GM19351 (cell line): ENCODE measurements at regions not wholly inside any gene's neighbourhood (a gene's known extent, or its start where the extent isn't known, plus 50 kb on each side); places are given as distances from the start of the nearest gene placed in this dataset.
A peak's percentile ranks its signal among the peaks of the same experiment; 100 is the strongest.

ENCODE experiments used
- ATAC-seq: cut with Tn5 transposase; IDR thresholded peaks from one replicate; pipeline ENCODE4 v1.9.1; 2021; ENCODE audit warnings: mild to moderate bottlenecking, moderate library complexity; ENCODE audit not compliant: unreplicated experiment

DNA sequence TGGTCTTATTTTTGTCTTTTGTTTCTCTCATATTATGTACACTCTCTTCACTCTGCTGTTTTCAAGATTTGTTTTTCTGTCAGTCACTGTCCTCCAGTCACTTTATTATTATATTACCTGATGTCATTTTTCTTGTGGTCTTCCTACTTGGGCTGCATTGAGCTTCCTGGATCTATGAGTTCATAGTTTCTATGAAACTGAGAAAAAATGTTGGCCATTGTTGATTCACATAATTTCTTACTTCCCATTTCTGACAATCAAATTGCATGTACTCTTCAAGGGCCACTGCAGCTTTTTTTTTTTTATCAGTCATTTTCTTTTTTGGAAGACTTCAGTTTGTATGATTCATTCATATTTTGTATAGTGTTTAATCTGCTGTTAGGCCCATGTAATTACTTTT lies 1180.6 kb upstream of the GBE1 start:
- ATAC-seq: peak; percentile 57

DNA sequence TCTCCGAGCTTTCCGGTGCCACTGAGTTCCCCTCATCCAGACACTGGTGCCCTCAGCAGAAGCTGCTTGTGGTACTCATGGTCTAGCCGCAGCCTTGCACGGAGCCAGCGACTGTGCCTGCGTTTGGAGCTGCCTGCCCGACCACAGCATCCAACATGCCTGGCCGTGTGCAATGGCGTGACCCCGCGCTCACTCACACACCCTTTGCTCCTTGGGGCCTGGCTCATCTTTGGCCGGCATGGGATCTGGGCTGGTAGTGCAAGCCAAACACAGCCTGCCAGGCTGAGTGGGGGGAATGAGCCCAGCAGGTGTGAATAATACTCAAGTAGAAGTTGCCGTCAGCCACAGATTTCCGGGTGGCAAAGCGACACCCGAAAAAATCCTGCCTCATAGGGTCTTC lies 1178.7 kb upstream of the GBE1 start:
- no peak for ATAC-seq

DNA sequence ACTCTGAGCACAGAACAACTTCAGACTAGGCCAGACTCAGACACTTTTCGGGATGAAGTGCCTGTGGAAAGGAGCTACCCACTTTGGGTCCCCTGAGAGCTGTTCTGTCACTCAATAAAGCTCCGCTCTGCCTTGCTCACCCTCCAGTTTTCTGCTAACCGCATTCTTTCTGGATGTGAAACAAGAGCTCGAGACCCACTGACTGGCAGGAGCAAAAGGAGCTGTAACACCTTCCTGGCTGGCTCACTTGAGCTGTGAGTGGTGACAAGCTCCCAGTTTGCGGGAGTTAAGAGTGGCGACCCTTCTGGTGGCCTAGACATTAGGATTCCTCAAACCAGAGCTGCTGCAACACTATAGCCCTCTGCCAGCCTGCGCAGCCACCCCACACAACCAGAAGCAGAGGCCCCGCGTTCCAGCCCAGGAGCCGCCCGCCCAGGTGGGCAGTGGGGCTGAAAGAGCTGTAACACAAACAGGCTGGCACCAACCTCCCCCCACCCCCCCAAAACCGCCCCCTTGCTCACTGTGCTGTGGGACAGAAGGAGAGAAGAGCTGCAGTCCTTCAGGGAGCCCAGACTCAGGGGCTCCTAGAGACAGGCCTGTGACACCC lies 1178.1 kb upstream of the GBE1 start:
- ATAC-seq: no peak

DNA sequence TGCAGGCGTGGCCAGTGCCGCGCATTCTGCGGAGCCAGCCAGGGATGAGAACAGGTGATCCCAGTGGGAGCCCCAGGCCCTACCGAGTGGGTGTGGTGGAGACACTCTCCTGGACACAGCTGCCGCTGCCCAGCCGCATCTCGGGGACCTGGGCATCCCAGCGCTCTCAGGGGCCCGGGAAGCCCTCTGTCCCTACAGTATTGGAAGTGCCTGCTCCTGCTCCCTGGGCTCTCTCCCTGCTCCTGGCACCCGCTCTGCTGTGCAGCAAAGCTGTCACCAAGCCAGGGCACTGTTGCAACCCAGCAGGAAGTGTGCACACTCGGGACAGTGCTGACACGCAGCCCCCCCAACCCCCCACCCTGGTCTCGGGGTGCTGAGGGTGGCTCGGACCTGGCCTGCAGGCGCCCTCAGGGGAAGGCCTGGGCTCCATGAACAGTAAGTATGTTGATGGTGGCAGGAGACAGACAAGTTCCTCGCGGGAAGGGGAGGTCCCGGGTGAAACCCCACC lies 1177.4 kb upstream of the GBE1 start:
- no peak for ATAC-seq

DNA sequence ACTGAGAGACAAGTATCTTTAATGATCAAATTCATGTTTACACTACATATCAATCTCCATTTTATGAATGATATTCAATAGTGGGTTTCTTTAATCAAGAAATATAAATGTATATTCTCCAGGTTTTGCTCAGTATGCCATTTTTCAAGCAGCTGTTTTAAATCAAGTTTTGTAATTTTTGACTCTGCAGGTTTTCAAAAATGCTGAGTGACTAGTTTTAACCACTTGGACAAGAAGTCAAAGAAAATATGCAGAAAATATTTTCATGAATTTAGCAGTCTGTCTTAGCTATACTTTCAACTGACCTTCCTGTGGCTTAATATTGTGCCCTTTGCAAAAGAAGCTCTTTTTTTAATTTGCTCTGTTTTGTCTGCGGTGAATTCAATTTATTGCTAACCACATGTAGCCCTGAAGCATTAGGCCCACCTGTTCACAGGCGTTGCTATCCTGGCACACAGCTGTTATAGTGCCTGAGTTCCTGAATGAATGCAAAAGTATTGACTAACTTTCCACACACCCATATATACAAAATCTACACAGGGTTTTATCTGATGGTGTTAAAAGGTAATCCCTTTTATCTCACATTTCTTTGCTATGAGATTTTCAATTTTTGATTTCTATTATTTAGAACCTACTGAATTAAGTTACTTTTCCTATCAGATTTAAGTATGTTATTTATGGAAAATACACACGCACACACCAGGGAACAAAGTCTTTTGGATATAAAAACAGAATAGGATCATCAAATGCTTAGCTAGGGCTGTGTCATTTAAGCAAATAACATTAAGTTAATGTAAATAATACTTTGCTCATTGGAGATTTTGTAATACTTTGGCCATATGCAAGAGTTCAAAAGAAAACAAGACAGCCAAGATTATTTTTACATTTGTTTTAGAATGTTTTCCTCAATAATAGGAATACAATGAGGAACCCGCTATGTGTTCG lies 1166.1 kb upstream of the GBE1 start:
- no peak for ATAC-seq

DNA sequence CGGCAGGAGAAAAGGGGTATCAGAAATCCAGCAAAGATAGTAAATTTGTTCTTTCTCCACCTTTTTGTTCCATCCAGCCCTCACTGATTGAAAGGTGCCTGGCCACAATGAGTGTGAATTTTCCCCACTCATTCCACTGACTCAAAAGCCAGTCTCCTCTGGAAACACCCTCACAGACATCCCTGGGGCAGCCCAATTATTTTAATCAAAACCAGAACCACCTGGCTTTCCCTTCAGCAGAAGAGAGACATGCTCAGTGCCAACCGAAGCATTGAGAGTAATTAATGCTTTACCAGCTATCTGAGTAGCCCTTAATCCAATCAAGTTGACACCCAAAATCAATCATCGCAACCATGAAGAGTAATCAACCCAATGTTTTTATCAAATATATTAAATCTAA lies 1129.6 kb upstream of the GBE1 start:
- ATAC-seq: no peak

DNA sequence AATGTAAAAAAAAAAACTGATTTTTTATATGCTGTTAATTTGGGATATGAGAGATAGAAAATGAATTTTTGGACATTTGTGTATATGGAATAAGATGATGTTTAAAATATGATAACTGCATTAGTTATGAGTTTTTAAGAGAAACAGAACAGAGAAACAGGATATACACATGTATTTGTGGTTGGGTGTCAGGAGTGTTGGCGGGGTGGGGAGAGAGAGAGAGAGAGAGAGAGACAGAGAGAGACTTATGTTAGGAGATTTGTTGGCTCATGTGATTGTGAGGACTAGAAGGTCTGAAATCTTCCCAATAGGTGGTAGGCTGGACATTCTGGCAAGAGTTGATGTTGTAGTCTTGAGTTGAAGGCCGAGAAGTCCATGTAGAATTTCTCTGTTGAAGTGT lies 1121.6 kb upstream of the GBE1 start:
- ATAC-seq: no peak

DNA sequence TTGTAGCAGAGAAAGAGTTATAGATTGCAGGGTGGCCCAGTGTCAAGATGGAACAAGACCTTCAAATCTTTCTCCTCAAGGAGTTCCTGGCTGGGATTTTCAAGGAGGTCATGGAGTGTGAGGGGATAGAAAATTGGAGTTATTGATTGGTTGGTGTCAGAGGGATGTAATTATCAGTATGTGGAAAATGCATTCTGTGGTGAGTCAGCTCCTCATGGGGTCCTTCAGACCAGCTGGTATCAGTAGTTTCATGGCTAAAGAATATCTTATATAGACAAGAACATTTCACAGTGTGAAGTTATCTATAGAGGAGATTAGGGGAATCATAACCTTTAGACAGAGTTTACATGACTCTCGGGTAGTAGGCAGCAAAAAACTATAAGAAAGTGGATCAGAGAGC lies 1114.0 kb upstream of the GBE1 start:
- no peak for ATAC-seq

DNA sequence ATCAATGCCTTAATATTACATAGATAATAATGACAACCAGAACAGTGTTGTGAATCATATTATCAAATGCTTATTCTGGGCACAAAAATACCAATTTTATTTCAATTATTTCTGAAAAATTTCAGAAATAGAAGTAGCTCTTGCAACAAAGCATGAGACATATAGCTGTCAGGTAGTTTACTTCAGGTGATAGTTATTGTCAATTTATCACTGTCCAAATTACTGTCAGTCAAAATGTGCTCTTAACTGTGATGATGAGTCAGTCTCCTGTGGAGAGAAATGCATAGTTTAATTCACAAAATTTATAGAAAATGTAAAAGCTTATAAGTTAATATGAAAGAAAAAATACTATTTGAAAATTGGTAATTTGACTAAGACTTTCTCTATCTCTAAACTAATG lies 1078.4 kb upstream of the GBE1 start:
- ATAC-seq: no peak

DNA sequence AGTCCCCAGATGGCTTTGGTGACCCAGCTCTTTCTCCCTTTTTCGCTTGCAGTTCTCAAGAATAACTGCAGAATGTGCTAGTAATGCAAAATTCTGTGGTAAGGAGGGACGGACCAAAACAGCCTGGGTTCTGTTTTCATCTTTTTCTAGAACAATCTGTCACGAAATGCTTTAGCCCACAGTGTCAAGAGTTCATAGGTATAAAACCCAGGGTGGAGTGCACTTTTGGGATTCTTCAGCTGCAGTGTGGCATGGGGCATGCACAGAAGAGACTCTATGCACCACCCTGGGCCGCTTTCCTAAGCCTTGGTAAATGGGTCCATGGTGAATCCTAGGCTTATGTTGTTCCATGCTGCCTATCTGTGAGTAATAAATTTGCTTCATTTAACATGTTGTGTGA lies 1072.7 kb upstream of the GBE1 start:
- ATAC-seq: no peak

DNA sequence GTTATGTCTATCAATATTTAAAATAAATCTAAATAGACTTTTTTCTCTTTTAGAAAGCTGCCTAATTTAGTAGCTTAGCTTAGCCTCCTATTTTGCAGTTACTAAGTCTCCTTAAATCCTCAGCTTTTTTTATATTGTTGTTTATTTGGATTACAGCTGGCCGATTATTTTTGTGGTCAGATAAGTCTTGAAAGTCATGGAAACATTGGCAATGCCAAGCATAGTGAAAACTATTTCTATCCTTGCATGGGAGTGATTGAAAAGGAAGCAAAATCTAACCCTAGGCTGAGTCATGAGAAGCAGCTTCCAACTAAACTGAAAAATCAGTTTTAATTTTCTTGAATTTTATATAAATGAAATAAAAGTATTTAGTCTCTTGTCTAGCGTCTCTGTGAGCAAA lies 1063.0 kb upstream of the GBE1 start:
- ATAC-seq: no peak

DNA sequence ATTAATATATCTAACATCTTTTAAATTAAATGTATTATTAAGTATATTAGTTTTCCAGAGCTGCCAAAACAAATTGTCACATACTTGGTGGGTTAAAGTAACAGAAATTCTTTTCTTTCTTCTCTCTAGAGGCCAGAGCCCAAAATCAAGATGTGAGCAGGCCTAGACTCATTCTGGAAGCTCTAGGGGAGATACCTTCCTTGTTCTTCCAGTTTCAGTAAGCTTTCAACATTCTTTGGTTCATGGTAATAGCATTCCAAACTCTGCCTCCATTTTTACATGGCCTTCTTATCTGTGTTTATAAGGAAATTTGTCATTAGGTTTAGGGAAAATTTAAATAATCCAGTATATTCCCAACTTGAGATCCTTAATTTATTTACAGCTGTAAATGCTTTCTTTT lies 1054.6 kb upstream of the GBE1 start:
- no peak for ATAC-seq

DNA sequence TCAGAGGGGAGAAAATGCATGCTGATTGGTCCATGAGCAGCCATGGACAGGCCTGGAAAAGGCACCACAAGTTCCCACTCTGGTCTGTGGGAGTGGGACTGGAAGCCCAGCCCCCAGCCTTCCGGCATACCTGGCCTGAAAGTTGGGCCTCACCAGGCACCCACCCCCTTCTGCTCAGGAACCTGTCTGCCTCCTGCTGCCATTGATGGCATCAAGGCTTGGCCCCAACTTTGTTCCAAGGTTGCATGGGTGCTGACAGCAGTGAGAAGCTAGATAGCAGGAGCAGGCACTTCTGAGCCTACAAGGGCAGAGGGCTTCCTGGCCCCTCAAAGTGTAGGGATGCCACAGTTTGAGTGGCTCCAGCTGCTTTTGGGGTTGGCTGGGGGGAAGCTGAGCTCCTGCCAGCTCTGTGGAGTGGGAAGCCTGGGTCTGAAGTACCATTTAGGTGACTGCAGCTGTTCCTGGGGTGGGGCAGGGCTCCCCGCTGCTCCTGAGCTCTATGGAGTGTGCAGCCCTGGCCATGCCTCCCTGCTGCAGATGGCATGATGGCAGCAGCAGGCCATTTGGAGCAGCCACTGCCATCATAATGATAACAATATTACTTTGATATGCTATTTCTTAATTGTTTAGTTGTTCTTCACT lies 1054.1 kb upstream of the GBE1 start:
- ATAC-seq: no peak

DNA sequence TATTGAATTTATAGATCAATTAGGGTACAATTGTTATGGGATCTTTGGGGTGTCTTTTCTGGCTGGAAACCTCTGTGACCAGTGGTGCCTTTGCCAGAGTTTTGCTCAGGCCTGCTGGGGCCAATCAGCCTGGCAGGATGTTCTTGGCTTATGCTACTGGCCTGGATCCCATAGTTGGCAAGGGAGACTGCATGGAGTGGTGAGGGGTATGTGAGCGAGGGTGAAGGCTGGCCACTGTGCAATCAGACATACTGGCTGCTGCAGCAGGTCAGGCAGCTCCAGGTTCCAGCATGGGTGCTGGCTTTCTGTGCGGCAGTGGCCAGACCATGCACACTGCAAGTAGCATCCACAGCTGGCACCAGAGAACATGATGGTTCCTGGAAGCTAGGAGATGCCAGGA lies 1053.2 kb upstream of the GBE1 start:
- ATAC-seq: no peak

DNA sequence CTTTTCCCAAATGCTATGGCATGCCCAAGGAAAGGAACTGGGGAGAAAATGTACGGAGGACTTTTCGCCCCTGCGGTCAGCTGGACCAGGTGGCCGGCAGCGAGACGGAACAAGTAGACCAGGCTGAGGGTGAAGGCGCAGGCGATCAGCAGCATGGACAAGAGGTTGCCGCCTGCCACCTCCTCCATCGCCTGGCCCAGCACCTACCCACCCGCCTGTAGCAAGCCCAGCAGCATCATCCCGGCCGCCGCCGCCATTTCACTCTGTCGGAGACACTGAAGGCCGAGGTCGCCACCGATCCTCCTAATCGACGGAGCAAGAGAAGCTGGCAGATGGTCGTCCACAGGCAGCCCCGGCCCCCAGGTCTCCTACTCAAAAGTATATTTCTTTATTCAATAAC lies 1046.3 kb upstream of the GBE1 start:
- ATAC-seq: no peak

DNA sequence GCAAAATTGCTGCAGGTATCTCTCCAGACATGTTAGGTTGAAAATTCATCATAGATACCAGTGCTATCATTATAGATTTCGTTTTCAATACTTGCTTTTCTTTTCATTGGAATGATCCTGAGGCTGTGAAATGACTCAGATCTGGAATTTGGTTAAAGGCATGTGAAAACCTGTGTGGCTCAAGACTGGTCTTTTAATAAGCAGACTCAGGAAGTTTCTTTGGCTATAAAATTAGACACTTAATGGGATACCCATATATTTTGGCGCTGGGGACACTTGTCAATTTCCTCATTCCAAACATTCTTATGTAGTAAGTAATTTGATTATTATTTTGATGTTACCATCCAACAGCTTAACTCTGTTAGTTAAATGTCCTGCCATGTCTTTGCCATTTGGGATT lies 1041.1 kb upstream of the GBE1 start:
- no peak for ATAC-seq

DNA sequence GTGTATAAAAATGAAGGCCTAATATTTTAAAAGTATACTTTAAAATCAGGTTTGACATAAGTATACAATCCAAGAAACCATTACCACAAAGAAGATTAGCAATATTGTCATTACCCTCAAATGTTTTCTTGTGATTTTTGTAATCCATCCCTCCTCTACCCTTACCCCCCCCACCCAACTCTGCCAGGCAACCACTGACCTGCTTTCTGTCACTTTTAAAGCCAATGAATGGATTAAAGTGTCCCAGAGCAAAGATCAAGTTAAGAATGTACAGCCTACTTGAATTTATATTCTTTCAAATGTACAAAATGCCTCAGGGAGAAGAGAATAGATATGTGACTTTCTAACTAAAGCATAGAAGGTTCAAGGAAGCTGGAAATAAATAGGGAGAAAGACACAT lies 1038.8 kb upstream of the GBE1 start:
- no peak for ATAC-seq

DNA sequence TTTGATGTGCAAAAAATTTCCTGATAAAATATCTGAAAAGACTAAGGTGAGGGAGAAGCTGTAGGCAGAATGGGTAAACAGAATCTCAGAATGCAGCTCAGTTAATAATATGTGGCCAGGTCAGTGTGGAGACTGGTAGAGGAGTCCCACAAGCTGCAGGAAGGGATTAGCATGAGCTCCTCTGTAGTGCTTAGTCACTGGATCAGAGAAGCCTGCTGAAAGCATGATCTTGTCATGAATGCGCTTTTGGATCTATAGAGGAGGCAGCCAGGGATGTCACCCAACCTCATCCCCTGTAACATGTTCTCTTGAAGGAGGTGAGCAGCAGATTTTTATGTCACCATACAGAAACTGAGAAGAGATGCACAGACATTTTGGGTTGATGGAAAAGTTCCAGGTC lies 1035.3 kb upstream of the GBE1 start:
- ATAC-seq: no peak

DNA sequence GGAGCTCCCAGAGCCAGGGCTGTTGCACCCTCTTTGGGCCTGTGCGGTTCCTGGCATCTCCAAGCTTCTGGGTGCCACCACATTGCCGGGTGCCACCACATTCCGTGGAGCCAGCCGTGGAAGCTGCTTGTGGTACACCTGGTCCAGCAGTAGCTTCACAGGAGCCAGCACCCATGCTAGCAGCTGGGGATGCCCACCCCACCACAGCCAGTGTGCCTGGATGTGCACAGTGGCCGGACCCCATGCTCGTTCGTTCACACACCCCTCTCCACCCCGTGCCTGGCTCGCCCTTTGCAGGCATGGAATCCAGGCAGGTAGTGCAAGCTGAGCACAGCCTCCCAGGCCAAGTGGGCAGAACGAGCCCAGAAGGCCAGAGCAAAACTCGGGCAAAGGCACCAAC lies 1029.8 kb upstream of the GBE1 start:
- ATAC-seq: no peak

DNA sequence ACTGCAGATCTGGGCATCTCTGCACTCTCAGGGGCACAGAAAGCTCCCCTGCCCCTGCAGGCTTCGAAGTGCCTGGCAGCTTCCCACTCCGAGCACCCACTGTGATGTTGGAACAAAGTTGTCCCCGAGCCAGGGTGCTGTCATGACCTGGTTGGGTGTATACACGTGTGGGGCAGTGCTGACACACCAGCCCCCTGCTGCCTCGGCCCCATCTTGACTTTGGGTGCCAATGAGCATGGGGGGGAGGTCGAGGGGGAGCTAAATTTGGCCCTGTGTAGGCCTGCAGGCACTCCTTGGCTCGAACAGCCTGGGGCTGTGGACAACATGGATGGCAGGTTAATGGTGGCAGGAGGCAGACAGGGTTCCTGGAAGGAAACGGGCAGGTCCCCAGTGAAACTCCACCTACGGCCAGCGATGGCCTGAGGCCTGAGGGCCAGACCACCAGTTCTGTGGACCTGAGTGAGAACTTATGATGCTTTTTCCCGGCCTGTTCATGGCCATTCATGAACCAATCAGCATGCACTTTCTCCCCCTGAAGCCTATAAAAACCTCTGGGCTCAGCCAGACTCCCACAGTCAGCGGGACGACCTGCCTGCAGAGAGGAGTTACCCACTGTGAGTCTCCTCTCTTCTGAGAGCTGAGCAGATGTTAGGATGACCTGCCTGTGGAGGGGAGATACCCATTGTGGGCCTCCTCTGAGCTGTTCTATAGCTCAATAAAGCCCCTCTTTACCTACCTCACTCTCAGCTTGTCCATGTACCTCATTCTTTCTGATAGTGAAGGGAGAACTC lies 1029.1 kb upstream of the GBE1 start:
- ATAC-seq: no peak

DNA sequence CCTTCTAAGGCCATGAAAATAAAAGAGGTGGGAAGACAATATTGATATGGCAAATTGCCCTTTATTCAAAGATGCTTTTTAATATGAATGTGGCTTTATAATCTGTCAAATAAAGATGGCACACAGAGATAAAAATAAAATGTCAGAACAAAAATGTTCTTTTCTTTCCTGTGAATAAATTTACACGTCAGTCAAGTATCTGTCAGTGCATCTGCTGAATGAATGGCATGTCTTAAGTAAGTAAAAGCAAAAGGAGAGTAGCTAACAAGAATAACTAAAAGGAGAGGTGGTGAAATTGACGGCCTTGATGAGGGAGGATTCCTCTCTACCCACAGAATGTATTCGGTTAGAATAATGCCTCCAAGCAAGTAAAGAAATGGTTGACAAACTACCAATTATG lies 1021.7 kb upstream of the GBE1 start:
- no peak for ATAC-seq
